Activated CD8-positive, alpha-beta memory T cell treated with anti-CD3 and anti-CD28 coated beads for 24 hours (primary cell): ENCODE measurements at regions not wholly inside any gene's neighbourhood (a gene's known extent, or its start where the extent isn't known, plus 50 kb on each side); places are given as distances from the start of the nearest gene placed in this dataset.
"Not testable (repeated sequence)": the region's sequence is repeated elsewhere in the genome, so short reads cannot be mapped to it uniquely, and the experiment has no call there.

Experiments
- DNase-seq: peaks from one replicate; pipeline ENCODE4 v3.0.0-alpha.2; 2020

GRCh38 chr10:78659598-78659967 is 409.2 kb upstream of the ZMIZ1 start:
- no peak for DNase-seq

GRCh38 chr10:78660446-78661106 is 408.2 kb upstream of the ZMIZ1 start:
- no peak for DNase-seq

GRCh38 chr10:78663721-78664120 is 405.0 kb upstream of the ZMIZ1 start:
- no peak for DNase-seq

GRCh38 chr10:78664929-78665553 is 403.7 kb upstream of the ZMIZ1 start:
- DNase-seq, result no peak

- no peak for DNase-seq
Measured at GRCh38 chr10:78672918-78673317, 395.8 kb upstream of the ZMIZ1 start.

- not testable (repeated sequence) for DNase-seq
Measured at GRCh38 chr10:78681141-78681540, 387.6 kb upstream of the ZMIZ1 start.

GRCh38 chr10:78681986-78682385 is 386.8 kb upstream of the ZMIZ1 start:
- DNase-seq, result not testable (repeated sequence)

- DNase-seq, result no peak
Measured at GRCh38 chr10:78684947-78685346, 383.8 kb upstream of the ZMIZ1 start.

GRCh38 chr10:78685466-78686103 is 383.2 kb upstream of the ZMIZ1 start:
- no peak for DNase-seq

- DNase-seq, result no peak
Measured at GRCh38 chr10:78686444-78687060, 382.2 kb upstream of the ZMIZ1 start.

GRCh38 chr10:78687626-78688025 is 381.1 kb upstream of the ZMIZ1 start:
- no peak for DNase-seq

GRCh38 chr10:78688230-78688900 is 380.4 kb upstream of the ZMIZ1 start:
- no peak for DNase-seq

- DNase-seq, result no peak
Measured at GRCh38 chr10:78688901-78689583, 379.7 kb upstream of the ZMIZ1 start.

- no peak for DNase-seq
Measured at GRCh38 chr10:78689584-78689935, 379.2 kb upstream of the ZMIZ1 start.

GRCh38 chr10:78690354-78691111 is 378.2 kb upstream of the ZMIZ1 start:
- no peak for DNase-seq

- DNase-seq, result no peak
Measured at GRCh38 chr10:78691301-78692030, 377.3 kb upstream of the ZMIZ1 start.

- no peak for DNase-seq
Measured at GRCh38 chr10:78692071-78692470, 376.7 kb upstream of the ZMIZ1 start.

GRCh38 chr10:78695846-78696245 is 372.9 kb upstream of the ZMIZ1 start:
- DNase-seq, result no peak

- peak; percentile 15 for DNase-seq
Measured at GRCh38 chr10:78696791-78697395, 371.9 kb upstream of the ZMIZ1 start.

GRCh38 chr10:78699971-78700370 is 368.8 kb upstream of the ZMIZ1 start:
- peak; percentile 9 for DNase-seq

GRCh38 chr10:78700413-78700812 is 368.4 kb upstream of the ZMIZ1 start:
- peak; percentile 32 for DNase-seq
